ENCODE measurements at regions not wholly inside any gene's neighbourhood (a gene's known extent, or its start where the extent isn't known, plus 50 kb on each side); places are given as distances from the start of the nearest gene placed in this dataset.

GRCh38 chr21:27062443-27062842 lies 95.6 kb upstream of the ADAMTS5 start:
- no peak for DNase-seq
- POLR2A ChIA-PET (ENCODE audit: partially characterized antibody): no interaction called here
- Mint-ChIP-seq H3K27me3 (no peaks in the 10 kb centered on the region), H3K27ac (no peak overlapping the region), H3K4me3 (no peak overlapping the region), H3K36me3 (no peaks in the 10 kb centered on the region), H3K9me3 (peaks cover 5 to 33% (median 15%) of the 10 kb centered on the region in 8 donors), H3K4me1 (no peaks in the 10 kb centered on the region)
- H3K36me3 ChIP-seq (ENCODE audit: insufficient read depth, low read length): no peaks in the 10 kb centered on the region
- CTCF ChIA-PET (ENCODE audit: partially characterized antibody): no interaction called here
- intact Hi-C loops (cut with micrococcal nuclease): no loop called here
- no peak overlapping the region for H3K4me3 ChIP-seq (ENCODE audit: low read length in 2 of 2)
- no peaks in the 10 kb centered on the region for H3K27me3 ChIP-seq (ENCODE audit: insufficient read depth, low read length)
- H3K27ac ChIP-seq (ENCODE audit: low read depth, low read length): no peak overlapping the region
- no peaks in the 10 kb centered on the region for H3K4me1 ChIP-seq (ENCODE audit: insufficient read depth, low read length)
- peaks cover 0 to 5% of the 10 kb centered on the region in 2 donors for H3K9me3 ChIP-seq (ENCODE audit: control insufficient read depth in 1 of 2, low read length in 2 of 2)

GRCh38 chr21:27061770-27062169 lies 94.9 kb upstream of the ADAMTS5 start:
- H3K27ac ChIP-seq (ENCODE audit: low read depth, low read length): no peak overlapping the region
- POLR2A ChIA-PET (ENCODE audit: partially characterized antibody): no interaction called here
- no peaks in the 10 kb centered on the region for H3K36me3 Mint-ChIP-seq
- no peaks in the 10 kb centered on the region for H3K27me3 Mint-ChIP-seq
- no peaks in the 10 kb centered on the region for H3K4me1 ChIP-seq (ENCODE audit: insufficient read depth, low read length)
- no peak for DNase-seq
- intact Hi-C loops (cut with micrococcal nuclease): no loop called here
- H3K27ac Mint-ChIP-seq: no peak overlapping the region
- no peak overlapping the region for H3K4me3 Mint-ChIP-seq
- no peaks in the 10 kb centered on the region for H3K27me3 ChIP-seq (ENCODE audit: insufficient read depth, low read length)
- peaks cover 5 to 29% (median 15%) of the 10 kb centered on the region in 8 donors for H3K9me3 Mint-ChIP-seq
- H3K4me1 Mint-ChIP-seq: no peaks in the 10 kb centered on the region
- CTCF ChIA-PET (ENCODE audit: partially characterized antibody): no interaction called here
- H3K4me3 ChIP-seq (ENCODE audit: low read length in 2 of 2): no peak overlapping the region
- H3K36me3 ChIP-seq (ENCODE audit: insufficient read depth, low read length): no peaks in the 10 kb centered on the region
- peaks cover 0 to 5% of the 10 kb centered on the region in 2 donors for H3K9me3 ChIP-seq (ENCODE audit: control insufficient read depth in 1 of 2, low read length in 2 of 2)

DNA sequence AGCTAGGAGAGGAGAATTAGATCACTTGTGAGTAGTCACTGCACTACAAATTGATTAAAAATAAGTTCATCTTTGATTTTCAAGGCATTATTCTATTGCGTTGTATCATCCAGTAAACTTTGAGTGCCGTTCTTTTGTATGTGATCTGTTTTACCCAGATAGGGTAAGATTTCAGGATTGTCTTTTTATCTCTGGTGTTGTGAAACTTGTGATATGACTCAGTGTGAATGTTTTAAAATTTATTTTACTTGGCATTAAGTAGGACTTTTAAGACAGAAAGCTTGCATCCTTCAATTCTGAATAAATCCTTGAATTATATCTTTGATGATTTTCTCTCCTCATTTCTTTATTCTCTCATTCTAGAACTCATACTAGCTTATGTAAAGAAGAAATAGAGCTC lies 93.3 kb upstream of the ADAMTS5 start:
- H3K36me3 ChIP-seq (ENCODE audit: insufficient read depth, low read length): no peaks in the 10 kb centered on the region
- no peaks in the 10 kb centered on the region for H3K36me3 Mint-ChIP-seq
- peaks cover 5 to 29% (median 14%) of the 10 kb centered on the region in 8 donors for H3K9me3 Mint-ChIP-seq
- H3K4me1 ChIP-seq (ENCODE audit: insufficient read depth, low read length): no peaks in the 10 kb centered on the region
- H3K4me3 ChIP-seq (ENCODE audit: low read length in 2 of 2): no peak overlapping the region
- no peak overlapping the region for H3K27ac ChIP-seq (ENCODE audit: low read depth, low read length)
- intact Hi-C loops (cut with micrococcal nuclease): no loop called here
- DNase-seq: no peak
- no peak overlapping the region for H3K4me3 Mint-ChIP-seq
- ChIA-PET CTCF (ENCODE audit: partially characterized antibody) (no interaction called here), POLR2A (ENCODE audit: partially characterized antibody) (no interaction called here)
- no peaks in the 10 kb centered on the region for H3K27me3 ChIP-seq (ENCODE audit: insufficient read depth, low read length)
- H3K27me3 Mint-ChIP-seq: no peaks in the 10 kb centered on the region
- no peaks in the 10 kb centered on the region for H3K4me1 Mint-ChIP-seq
- no peak overlapping the region for H3K27ac Mint-ChIP-seq
- peaks cover 0 to 5% of the 10 kb centered on the region in 2 donors for H3K9me3 ChIP-seq (ENCODE audit: control insufficient read depth in 1 of 2, low read length in 2 of 2)

DNA sequence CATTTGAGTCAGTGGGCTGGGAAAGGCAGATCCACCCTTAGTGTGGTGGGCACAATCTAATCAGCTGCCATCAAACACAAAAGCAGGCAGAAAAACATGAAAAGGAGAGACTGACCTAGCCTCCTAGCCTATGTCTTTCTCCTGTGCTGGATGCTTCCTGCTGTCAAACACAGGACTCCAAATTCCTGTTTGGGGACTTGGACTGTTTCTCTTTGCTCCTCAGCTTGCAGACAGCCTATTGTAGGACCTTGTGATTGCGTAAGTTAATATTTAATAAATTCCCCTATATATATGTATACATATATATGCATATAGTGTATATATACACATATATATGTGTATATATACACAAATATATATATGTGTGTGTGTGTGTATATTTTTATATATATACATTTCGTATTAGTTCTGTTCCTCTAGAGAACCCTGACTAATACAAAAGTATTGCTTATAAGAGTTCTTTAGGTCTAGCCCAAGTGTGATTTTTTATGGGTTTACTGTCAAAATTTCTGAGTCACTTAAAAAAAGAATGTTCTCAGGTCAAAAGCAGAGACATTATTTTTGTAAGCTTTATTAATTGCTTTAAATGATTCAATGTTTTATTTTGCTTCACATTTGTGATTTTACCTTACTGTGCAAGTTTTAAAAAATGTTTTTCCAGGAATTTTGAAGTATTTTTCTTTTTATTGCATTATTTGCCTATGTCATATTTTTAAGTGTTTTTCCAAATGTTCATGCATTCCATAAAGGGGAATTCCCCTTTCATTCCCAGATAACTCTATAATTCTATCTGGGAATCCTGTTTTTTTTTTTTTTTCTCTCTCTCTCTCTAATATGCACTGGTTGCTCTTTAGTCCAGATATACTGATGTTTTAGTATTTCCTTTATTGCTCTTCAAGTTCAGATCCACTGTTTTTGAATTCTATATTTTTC lies 92.1 kb upstream of the ADAMTS5 start:
- Mint-ChIP-seq H3K4me1 (no peaks in the 10 kb centered on the region), H3K27ac (no peak overlapping the region), H3K36me3 (no peaks in the 10 kb centered on the region), H3K9me3 (peaks cover 3 to 21% (median 11%) of the 10 kb centered on the region in 8 donors), H3K4me3 (no peak overlapping the region), H3K27me3 (no peaks in the 10 kb centered on the region)
- no peaks in the 10 kb centered on the region for H3K36me3 ChIP-seq (ENCODE audit: insufficient read depth, low read length)
- no peak for DNase-seq
- H3K4me3 ChIP-seq (ENCODE audit: low read length in 2 of 2): no peak overlapping the region
- ChIA-PET CTCF (ENCODE audit: partially characterized antibody) (no interaction called here), POLR2A (ENCODE audit: partially characterized antibody) (no interaction called here)
- no peaks in the 10 kb centered on the region for H3K27me3 ChIP-seq (ENCODE audit: insufficient read depth, low read length)
- no peaks in the 10 kb centered on the region for H3K4me1 ChIP-seq (ENCODE audit: insufficient read depth, low read length)
- intact Hi-C loops (cut with micrococcal nuclease): no loop called here
- peaks cover 0 to 5% of the 10 kb centered on the region in 2 donors for H3K9me3 ChIP-seq (ENCODE audit: control insufficient read depth in 1 of 2, low read length in 2 of 2)
- H3K27ac ChIP-seq (ENCODE audit: low read depth, low read length): no peak overlapping the region

DNA sequence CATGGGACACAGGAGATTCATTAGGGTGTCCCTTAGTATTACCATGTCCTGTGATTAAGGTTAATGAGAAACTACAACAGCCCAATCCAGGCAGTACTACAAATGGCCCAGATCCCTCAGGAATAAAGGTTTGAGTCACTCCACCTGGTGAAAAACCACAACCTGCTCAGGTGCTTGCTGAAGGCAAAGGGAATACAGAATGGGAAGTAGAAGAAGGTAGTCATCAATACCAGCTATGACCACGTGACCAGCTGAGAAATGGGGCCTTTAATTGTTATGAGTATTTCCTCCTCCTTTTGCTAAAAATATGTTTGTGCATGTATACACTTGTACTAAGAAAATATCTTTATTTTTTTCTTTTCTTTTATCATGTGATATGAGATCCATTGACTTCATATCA lies 91.1 kb upstream of the ADAMTS5 start:
- ChIA-PET CTCF (ENCODE audit: partially characterized antibody) (no interaction called here), POLR2A (ENCODE audit: partially characterized antibody) (no interaction called here)
- Mint-ChIP-seq H3K27ac (no peak overlapping the region), H3K9me3 (peaks cover 3 to 15% (median 6%) of the 10 kb centered on the region in 8 donors), H3K27me3 (no peaks in the 10 kb centered on the region), H3K4me1 (no peaks in the 10 kb centered on the region), H3K4me3 (no peak overlapping the region), H3K36me3 (no peaks in the 10 kb centered on the region)
- DNase-seq: no peak
- H3K27ac ChIP-seq (ENCODE audit: low read depth, low read length): no peak overlapping the region
- intact Hi-C loops (cut with micrococcal nuclease): no loop called here
- no peak overlapping the region for H3K4me3 ChIP-seq (ENCODE audit: low read length in 2 of 2)
- no peaks in the 10 kb centered on the region for H3K36me3 ChIP-seq (ENCODE audit: insufficient read depth, low read length)
- H3K27me3 ChIP-seq (ENCODE audit: insufficient read depth, low read length): no peaks in the 10 kb centered on the region
- peaks cover 0 to 3% of the 10 kb centered on the region in 2 donors for H3K9me3 ChIP-seq (ENCODE audit: control insufficient read depth in 1 of 2, low read length in 2 of 2)
- no peaks in the 10 kb centered on the region for H3K4me1 ChIP-seq (ENCODE audit: insufficient read depth, low read length)

DNA sequence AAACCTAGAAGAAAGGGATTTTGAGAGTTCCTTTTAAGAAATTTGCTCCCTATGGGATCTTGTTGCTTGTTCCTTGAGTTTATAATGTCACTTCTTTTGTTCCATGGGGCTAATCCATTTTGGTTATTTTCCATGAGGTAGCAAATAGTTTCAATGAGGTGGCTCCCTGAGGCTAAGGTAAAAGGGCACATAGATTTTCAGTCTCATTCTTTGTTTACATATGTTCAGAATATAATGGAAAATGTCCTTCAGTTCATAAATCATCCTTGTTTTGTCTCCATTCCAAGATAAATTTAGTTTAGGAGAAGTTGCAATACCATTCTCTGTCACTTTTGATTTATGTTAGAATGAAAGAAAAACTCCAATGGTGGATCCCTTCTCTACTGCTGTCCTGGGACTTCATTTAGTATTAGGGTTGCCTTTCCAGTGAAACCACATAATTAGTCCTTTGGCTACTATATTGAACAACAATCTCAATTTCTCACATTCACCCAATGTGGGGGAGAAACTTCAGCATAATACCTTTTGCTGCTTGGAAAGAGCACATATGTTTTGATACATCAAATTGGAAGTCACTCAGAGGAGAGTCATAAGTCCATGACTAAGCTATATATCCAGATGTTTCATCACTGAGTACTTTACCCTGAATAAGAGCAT lies 80.9 kb upstream of the ADAMTS5 start:
- H3K36me3 ChIP-seq (ENCODE audit: insufficient read depth, low read length): no peaks in the 10 kb centered on the region
- Mint-ChIP-seq H3K27ac (no peak overlapping the region), H3K36me3 (no peaks in the 10 kb centered on the region), H3K4me1 (no peaks in the 10 kb centered on the region), H3K4me3 (no peak overlapping the region), H3K27me3 (no peaks in the 10 kb centered on the region), H3K9me3 (peaks cover 0 to 6% (median 2%) of the 10 kb centered on the region in 8 donors)
- H3K4me1 ChIP-seq (ENCODE audit: insufficient read depth, low read length): no peaks in the 10 kb centered on the region
- H3K4me3 ChIP-seq (ENCODE audit: low read length in 2 of 2): no peak overlapping the region
- CTCF ChIA-PET (ENCODE audit: partially characterized antibody): no interaction called here
- DNase-seq: no peak
- no peaks in the 10 kb centered on the region for H3K9me3 ChIP-seq (ENCODE audit: control insufficient read depth in 1 of 2, low read length in 2 of 2)
- POLR2A ChIA-PET (ENCODE audit: partially characterized antibody): no interaction called here
- intact Hi-C loops (cut with micrococcal nuclease): no loop called here
- no peaks in the 10 kb centered on the region for H3K27me3 ChIP-seq (ENCODE audit: insufficient read depth, low read length)
- H3K27ac ChIP-seq (ENCODE audit: low read depth, low read length): no peak overlapping the region

- DNase-seq: no peak
- Histone ChIP-seq H3K4me3 (ENCODE audit: low read length in 2 of 2) (no peak overlapping the region), H3K36me3 (ENCODE audit: insufficient read depth, low read length) (no peaks in the 10 kb centered on the region), H3K9me3 (ENCODE audit: control insufficient read depth in 1 of 2, low read length in 2 of 2) (no peaks in the 10 kb centered on the region), H3K27me3 (ENCODE audit: insufficient read depth, low read length) (no peaks in the 10 kb centered on the region), H3K27ac (ENCODE audit: low read depth, low read length) (no peak overlapping the region), H3K4me1 (ENCODE audit: insufficient read depth, low read length) (no peaks in the 10 kb centered on the region)
- CTCF ChIA-PET (ENCODE audit: partially characterized antibody): no interaction called here
- Mint-ChIP-seq H3K27me3 (no peaks in the 10 kb centered on the region), H3K27ac (no peak overlapping the region), H3K4me3 (no peak overlapping the region), H3K9me3 (peaks cover 0 to 6% (median 2%) of the 10 kb centered on the region in 8 donors), H3K36me3 (no peaks in the 10 kb centered on the region), H3K4me1 (no peaks in the 10 kb centered on the region)
- POLR2A ChIA-PET (ENCODE audit: partially characterized antibody): no interaction called here
- intact Hi-C loops (cut with micrococcal nuclease): no loop called here
These were observed 80.4 kb upstream of the ADAMTS5 start for GRCh38 chr21:27047283-27047657.

Measured in CD4-positive, alpha-beta memory T cell (primary cell).